Thymus (tissue), 11 donors: ENCODE measurements at regions not wholly inside any gene's neighbourhood (a gene's known extent, or its start where the extent isn't known, plus 50 kb on each side); places are given as distances from the start of the nearest gene placed in this dataset.
"Not testable (repeated sequence)": the region's sequence is repeated elsewhere in the genome, so short reads cannot be mapped to it uniquely, and the experiment has no call there.

ENCODE experiments used
- DNase-seq, 9 donors: peaks; one replicate each; pipeline ENCODE4 v3.0.0-alpha.2; 2013; ENCODE audit warnings: low spot score in 9 of 9, low read depth in 6 of 9, missing footprints in 1 of 9
- H3K27ac ChIP-seq, 2 donors: one replicate each; pipeline ENCODE4 v1.5.1; 2013; ENCODE audit warnings: control low read depth in 1 of 2, low read depth in 1 of 2, low read length in 1 of 2, mild to moderate bottlenecking in 1 of 2, moderate library complexity in 1 of 2
- H3K27me3 ChIP-seq, 2 donors: one replicate each; pipeline ENCODE4 v1.5.1; 2013; ENCODE audit warnings: low read length in 1 of 2; ENCODE audit not compliant: control insufficient read depth in 2 of 2, insufficient read depth in 1 of 2
- H3K36me3 ChIP-seq, 2 donors: one replicate each; pipeline ENCODE4 v1.5.1; 2013; ENCODE audit warnings: low read length in 1 of 2, mild to moderate bottlenecking in 1 of 2, moderate library complexity in 1 of 2; ENCODE audit not compliant: control insufficient read depth in 2 of 2, insufficient read depth in 2 of 2
- H3K4me1 ChIP-seq, 2 donors: one replicate each; pipeline ENCODE4 v1.5.1; 2013; ENCODE audit warnings: low read length in 2 of 2; ENCODE audit not compliant: control insufficient read depth in 2 of 2, insufficient read depth in 2 of 2
- H3K4me3 ChIP-seq, 2 donors: one replicate each; pipeline ENCODE4 v1.5.1; 2013; ENCODE audit warnings: low read length in 2 of 2, control low read depth in 1 of 2, mild to moderate bottlenecking in 1 of 2
- H3K9me3 ChIP-seq, 2 donors: one replicate each; pipeline ENCODE4 v1.5.1; 2013; ENCODE audit warnings: low read length in 1 of 2, mild to moderate bottlenecking in 1 of 2; ENCODE audit not compliant: control insufficient read depth in 2 of 2, insufficient read depth in 1 of 2
- WGBS: extraction: QIAGEN DNeasy Blood & Tissue Kit; methylation state at CpG from one replicate; pipeline ENCODE4 v1.1.7; 2013; 5-methylcytosine and 5-hydroxymethylcytosine counted together
- donor health status: healthy.

GRCh38 chr1:96519851-96520578 is 201.6 kb upstream of the PTBP2 start:
- no peaks in the 10 kb centered on the region for H3K27me3 ChIP-seq
- no peaks in the 10 kb centered on the region for H3K9me3 ChIP-seq
- 42% methylated on average over 9 of the region's 9 CpGs for WGBS
- H3K4me3 ChIP-seq, result no peak overlapping the region
- H3K4me1 ChIP-seq, result no peaks in the 10 kb centered on the region
- H3K36me3 ChIP-seq, result no peaks in the 10 kb centered on the region
- DNase-seq, result no peak
- no peak overlapping the region for H3K27ac ChIP-seq

GRCh38 chr1:96520579-96520947 is 201.0 kb upstream of the PTBP2 start:
- H3K9me3 ChIP-seq, result no peaks in the 10 kb centered on the region
- H3K4me3 ChIP-seq, result no peak overlapping the region
- no peak overlapping the region for H3K27ac ChIP-seq
- H3K27me3 ChIP-seq, result no peaks in the 10 kb centered on the region
- no peaks in the 10 kb centered on the region for H3K36me3 ChIP-seq
- no peaks in the 10 kb centered on the region for H3K4me1 ChIP-seq
- WGBS, result 52% methylated on average over 3 of the region's 3 CpGs
- DNase-seq, result no peak

GRCh38 chr1:96521010-96521409 is 200.6 kb upstream of the PTBP2 start:
- H3K27me3 ChIP-seq, result no peaks in the 10 kb centered on the region
- DNase-seq, result no peak
- H3K36me3 ChIP-seq, result no peaks in the 10 kb centered on the region
- no peaks in the 10 kb centered on the region for H3K9me3 ChIP-seq
- whole genome bisulfite sequencing, result 87% methylated on average over 6 of the region's 6 CpGs
- no peak overlapping the region for H3K27ac ChIP-seq
- no peak overlapping the region for H3K4me3 ChIP-seq
- no peaks in the 10 kb centered on the region for H3K4me1 ChIP-seq

GRCh38 chr1:96521994-96522760 is 199.4 kb upstream of the PTBP2 start:
- Histone ChIP-seq H3K27me3 (no peaks in the 10 kb centered on the region), H3K36me3 (no peaks in the 10 kb centered on the region), H3K4me1 (no peaks in the 10 kb centered on the region), H3K4me3 (no peak overlapping the region), H3K9me3 (no peaks in the 10 kb centered on the region), H3K27ac (no peak overlapping the region)
- 90% methylated on average over 2 of the region's 2 CpGs for WGBS
- no peak for DNase-seq

GRCh38 chr1:96522927-96523326 is 198.7 kb upstream of the PTBP2 start:
- no peaks in the 10 kb centered on the region for H3K27me3 ChIP-seq
- H3K27ac ChIP-seq, result no peak overlapping the region
- H3K4me1 ChIP-seq, result no peaks in the 10 kb centered on the region
- WGBS, result 91% methylated on average over 1 of the region's 1 CpG
- DNase-seq, result no peak
- H3K36me3 ChIP-seq, result no peaks in the 10 kb centered on the region
- H3K9me3 ChIP-seq, result no peaks in the 10 kb centered on the region
- H3K4me3 ChIP-seq, result no peak overlapping the region

- Histone ChIP-seq H3K36me3 (no peaks in the 10 kb centered on the region), H3K4me3 (no peak overlapping the region), H3K9me3 (peaks cover 0 to under 1% of the 10 kb centered on the region in 2 donors), H3K27ac (no peak overlapping the region), H3K4me1 (no peaks in the 10 kb centered on the region), H3K27me3 (no peaks in the 10 kb centered on the region)
- WGBS, result 11% methylated on average over 2 of the region's 2 CpGs
- DNase-seq, result no peak
These were observed 197.5 kb upstream of the PTBP2 start for GRCh38 chr1:96524100-96524499.

GRCh38 chr1:96525657-96526557 is 195.7 kb upstream of the PTBP2 start:
- no peak overlapping the region for H3K27ac ChIP-seq
- no peaks in the 10 kb centered on the region for H3K4me1 ChIP-seq
- WGBS, result 94% methylated on average over 8 of the region's 8 CpGs
- DNase-seq, result no peak
- no peak overlapping the region for H3K4me3 ChIP-seq
- no peaks in the 10 kb centered on the region for H3K36me3 ChIP-seq
- H3K27me3 ChIP-seq, result no peaks in the 10 kb centered on the region
- H3K9me3 ChIP-seq, result peaks cover 0 to 4% of the 10 kb centered on the region in 2 donors

GRCh38 chr1:96528672-96529071 is 192.9 kb upstream of the PTBP2 start:
- not testable (repeated sequence) for H3K4me1 ChIP-seq, H3K36me3 ChIP-seq
- 97% methylated on average over 1 of the region's 1 CpG for WGBS

GRCh38 chr1:96533820-96534219 is 187.8 kb upstream of the PTBP2 start:
- DNase-seq, result no peak
- peaks cover 0 to 4% of the 10 kb centered on the region in 2 donors for H3K9me3 ChIP-seq
- H3K36me3 ChIP-seq, result no peaks in the 10 kb centered on the region

More at GRCh38 chr1:96528672-96529071, 192.9 kb upstream of the PTBP2 start:
- not testable (repeated sequence) for H3K27ac ChIP-seq, H3K9me3 ChIP-seq, H3K27me3 ChIP-seq, H3K4me3 ChIP-seq, DNase-seq

More at GRCh38 chr1:96533820-96534219, 187.8 kb upstream of the PTBP2 start:
- whole genome bisulfite sequencing, result 95% methylated on average over 4 of the region's 4 CpGs
- H3K4me1 ChIP-seq, result no peaks in the 10 kb centered on the region
- H3K4me3 ChIP-seq, result no peak overlapping the region
- no peak overlapping the region for H3K27ac ChIP-seq
- no peaks in the 10 kb centered on the region for H3K27me3 ChIP-seq
